KG1 (cell line): ENCODE measurements at regions not wholly inside any gene's neighbourhood (a gene's known extent, or its start where the extent isn't known, plus 50 kb on each side); places are given as distances from the start of the nearest gene placed in this dataset.
"Not testable (repeated sequence)": the region's sequence is repeated elsewhere in the genome, so short reads cannot be mapped to it uniquely, and the experiment has no call there.

Experiments used
- DNase-seq: peaks from one replicate; lab custom pipeline; 2025; lab: John Stamatoyannopoulos, UW

DNA sequence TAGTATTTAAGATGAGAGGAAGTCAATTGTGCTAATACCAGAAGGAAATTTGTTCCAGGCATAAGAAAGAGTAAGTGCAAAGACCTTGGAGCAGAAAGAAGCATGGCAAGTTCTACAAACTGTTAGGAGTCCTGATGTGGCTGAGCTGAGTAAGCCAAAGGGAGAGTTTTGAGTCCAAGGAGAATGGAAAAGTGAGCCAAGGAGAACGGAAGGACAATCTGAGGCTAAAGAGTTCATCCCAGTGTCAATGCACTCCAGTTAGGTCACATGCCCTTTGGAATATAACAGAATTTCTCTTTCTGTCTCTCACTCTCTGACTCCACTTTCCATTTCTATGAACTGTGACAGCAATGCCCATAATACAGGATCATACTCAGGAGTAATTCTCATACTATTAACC is 224.7 kb downstream of the CAAP1 start:
- no peak for DNase-seq

- DNase-seq, result no peak
These were observed 226.9 kb downstream of the CAAP1 start for GRCh38 chr9:26665666-26666065.

DNA sequence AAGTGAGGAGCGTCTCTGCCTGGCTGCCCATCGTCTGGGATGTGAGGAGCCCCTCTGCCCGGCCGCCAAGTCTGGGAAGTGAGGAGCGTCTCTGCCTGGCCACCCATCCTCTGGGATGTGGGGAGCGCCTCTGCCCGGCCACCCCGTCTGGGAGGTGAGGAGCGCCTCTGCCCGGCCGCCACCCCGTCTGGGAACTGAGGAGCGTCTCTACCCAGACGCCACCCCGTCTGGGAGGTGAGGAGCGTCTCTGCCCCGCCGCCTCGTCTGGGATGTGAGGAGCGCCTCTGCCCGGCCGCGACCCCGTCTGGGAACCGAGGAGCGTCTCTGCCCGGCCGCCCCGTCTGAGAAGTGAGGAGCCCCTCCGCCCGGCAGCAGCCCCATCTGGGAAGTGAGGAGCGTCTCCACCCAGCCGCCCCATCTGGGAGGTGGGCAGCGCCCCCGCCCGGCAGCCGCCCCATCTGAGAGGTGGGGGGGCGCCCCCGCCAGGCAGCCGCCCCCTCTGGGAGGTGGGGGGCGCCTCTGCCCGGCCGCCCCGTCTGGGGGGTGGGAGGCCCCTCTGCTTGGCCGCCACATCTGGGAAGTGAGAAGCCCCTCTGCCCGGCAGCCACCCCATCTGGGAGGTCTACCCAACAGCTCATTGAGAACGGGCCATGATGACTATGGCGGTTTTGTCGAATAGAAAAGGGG is 228.4 kb downstream of the CAAP1 start:
- not testable (repeated sequence) for DNase-seq

- DNase-seq, result no peak
These were observed 230.1 kb downstream of the CAAP1 start for GRCh38 chr9:26662476-26662875.

GRCh38 chr9:26658476-26658875 is 234.1 kb downstream of the CAAP1 start:
- no peak for DNase-seq

DNA sequence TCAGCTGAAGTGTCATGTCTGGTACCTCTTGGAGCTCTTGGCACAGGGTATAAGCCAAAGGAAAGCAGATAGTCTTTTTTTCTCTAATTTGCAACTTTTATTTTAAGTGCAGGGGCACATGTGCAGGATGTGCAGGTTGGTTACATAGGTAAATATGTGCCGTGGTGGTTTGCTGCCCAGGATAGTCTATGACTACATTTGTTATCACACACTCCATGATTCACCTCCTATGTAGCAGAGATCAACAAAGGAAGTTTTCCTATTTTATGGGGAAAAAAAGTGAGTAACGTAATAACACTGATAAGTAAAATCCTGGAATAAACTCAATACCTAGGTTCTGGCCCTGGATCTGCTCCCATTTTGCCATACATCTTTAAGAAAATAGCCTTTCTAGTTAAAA is 234.6 kb downstream of the CAAP1 start:
- DNase-seq, result no peak

GRCh38 chr9:26656003-26656870 is 236.4 kb downstream of the CAAP1 start:
- no peak for DNase-seq

DNA sequence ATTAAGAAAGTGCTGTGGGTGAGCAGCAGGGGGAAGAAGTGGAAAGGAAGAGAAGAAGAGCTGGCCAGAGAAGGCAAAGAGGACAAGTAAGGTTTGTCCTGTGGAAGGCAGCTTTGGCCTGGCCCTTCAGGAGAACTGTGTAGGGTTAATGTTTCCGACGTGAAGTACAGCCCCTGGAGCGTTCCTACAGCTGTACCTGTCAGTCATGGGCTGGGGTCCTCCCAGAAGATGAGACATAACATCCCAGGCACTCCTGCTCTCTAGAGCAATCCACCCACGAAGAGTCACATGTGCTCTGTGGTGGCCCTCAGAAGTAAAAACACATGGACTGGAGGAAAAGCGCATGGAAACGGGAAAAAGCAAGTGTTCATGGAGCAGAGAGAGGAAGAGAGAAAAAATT is 237.4 kb downstream of the CAAP1 start:
- DNase-seq, result no peak

DNA sequence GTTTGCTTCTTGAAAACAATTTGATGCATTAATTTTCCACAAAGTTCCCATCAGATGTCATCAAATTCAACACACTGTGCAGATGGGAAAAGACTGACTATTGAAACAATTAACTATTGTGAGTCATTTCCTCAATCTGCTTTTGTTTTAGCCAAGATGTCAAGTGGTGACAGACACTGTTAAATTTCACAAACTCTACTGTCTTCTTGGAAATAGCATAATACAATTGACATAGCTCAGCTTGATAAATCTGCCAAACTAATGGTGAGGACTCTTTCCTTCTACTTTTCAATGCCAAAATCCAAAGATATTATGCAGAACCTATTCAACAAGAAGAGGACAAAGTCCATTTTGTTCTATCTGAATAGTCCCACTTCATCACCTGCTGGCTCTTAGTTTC is 242.3 kb downstream of the CAAP1 start:
- no peak for DNase-seq

- DNase-seq, result no peak
These were observed 248.8 kb downstream of the CAAP1 start for GRCh38 chr9:26643826-26644225.

DNA sequence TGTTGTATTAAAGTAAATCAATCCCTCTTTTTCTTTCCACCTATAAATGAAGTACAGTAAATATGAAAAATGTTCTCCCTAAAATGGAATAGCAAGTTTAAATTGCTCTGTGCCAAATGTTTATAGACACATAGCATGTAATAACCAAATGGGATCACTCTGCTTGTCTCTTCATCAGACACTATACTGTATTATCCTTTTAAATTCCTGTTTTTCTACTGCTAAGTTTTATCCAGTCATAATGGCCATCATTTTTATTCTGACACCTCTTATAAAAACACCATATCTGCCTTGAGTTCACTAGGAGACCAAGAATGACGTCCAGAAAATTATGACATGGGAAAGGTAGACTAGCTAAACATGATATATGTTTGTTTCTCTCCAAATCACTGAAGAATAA is 252.8 kb downstream of the CAAP1 start:
- DNase-seq, result no peak

- DNase-seq, result no peak
These were observed 255.5 kb downstream of the CAAP1 start for GRCh38 chr9:26637101-26637500.

DNA sequence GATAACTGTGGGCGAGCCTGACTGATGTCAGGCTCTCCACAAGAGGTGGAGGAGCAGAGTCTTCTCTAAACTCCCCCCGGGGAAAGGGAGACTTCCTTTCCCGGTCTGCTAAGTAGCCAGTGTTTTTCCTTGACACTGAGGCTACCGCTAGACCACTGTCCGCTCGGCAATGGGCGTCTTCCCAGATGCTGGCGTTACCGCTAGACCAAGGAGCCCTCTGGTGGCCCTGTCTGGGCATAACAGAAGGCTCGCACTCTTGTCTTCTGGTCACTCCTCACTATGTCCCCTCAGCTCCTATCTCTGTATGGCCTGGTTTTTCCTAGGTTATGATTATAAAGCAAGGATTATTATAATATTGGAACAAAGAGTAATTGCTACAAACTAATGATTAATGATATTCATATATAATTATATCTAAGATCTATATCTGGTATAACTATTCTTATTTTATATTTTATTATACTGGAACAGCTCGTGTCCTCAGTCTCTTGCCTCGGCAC is 278.7 kb downstream of the CAAP1 start:
- DNase-seq, result not testable (repeated sequence)

GRCh38 chr9:26612211-26612610 is 280.4 kb downstream of the CAAP1 start:
- no peak for DNase-seq

- no peak for DNase-seq
These were observed 285.8 kb downstream of the CAAP1 start for GRCh38 chr9:26606756-26607155.

DNA sequence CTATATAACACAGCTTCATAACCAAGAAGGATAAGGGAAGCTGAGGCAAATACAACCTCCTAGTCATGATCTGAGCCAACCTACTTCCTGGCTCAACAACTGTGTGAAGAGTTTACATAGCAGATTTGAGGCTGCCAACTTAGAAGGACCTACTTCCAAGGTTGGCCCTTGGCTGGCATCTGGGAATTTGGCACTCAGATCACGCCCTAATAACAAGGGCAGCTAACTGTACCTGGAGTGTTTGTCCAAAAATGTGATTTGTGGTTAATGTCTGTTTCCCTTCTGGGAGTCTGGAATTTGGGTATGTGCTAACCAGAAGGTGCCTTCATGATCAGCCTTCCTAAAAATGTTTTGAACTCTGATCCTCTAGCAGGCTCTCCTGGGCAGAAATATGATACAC is 287.2 kb downstream of the CAAP1 start:
- no peak for DNase-seq

GRCh38 chr9:26604076-26604662 is 288.4 kb downstream of the CAAP1 start:
- DNase-seq, result no peak

DNA sequence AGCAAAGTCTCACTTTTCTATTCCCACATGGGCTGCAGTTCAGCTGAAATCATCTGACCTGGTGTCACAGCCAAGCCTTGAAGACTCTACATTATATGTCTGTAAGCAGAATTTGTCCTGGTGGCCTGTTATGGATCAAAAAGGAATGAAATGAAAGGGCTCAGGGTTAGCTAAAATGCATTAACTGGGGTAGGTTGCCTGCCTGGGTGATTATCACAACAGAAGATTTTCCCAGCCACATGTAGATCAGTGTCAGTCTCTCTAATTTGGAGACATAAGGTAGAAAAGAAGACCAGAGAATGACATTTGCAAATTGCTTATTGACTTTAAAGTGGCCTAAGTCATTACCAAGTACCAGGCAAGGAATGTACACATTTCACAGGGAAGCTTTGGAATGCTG is 289.0 kb downstream of the CAAP1 start:
- DNase-seq, result no peak

GRCh38 chr9:26597542-26598149 is 295.0 kb downstream of the CAAP1 start:
- no peak for DNase-seq

DNA sequence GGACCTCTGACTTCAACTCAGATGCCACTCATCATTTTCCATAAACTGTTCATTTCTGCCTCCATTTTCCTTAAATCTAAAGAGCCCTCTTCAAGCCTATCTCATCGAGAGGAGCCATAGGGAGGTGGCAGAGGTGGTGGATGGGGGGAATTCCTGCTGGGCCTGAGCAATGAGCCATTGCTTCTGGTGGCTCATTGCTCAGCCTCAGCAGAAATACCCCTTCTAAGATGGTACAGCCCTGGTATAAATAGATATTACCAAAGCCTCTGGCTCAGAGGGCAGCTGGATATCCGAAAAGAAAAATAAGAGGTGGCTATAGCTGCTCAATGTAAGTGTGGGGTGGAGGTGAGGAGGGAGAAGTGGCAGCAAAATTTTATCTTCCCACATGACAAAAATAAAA is 313.5 kb downstream of the CAAP1 start:
- DNase-seq, result no peak

GRCh38 chr9:26574898-26575440 is 317.6 kb downstream of the CAAP1 start:
- DNase-seq, result no peak

DNA sequence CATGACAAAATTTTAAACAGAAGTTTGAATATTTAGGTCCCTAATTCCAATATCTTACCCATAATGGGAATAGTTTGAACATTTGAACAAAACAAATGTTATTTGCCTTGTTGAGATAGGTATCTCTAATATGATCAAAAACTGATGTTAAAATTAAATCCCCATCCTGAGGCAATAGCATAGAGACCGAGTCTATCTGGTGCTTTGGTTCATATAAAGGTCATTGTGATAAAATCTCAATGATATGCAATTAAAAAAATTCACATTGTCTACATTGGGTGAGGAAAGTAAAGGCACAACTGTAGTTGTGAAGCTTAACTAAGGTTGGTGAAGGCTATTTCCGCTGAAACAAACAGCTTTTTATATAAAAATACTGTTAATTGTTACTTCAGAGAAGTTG is 318.3 kb downstream of the CAAP1 start:
- DNase-seq, result no peak
